Nucleus accumbens (tissue), 56 donors: ENCODE measurements at regions not wholly inside any gene's neighbourhood (a gene's known extent, or its start where the extent isn't known, plus 50 kb on each side); places are given as distances from the start of the nearest gene placed in this dataset.

Experiments used
- DNase-seq, 56 donors: peaks; one replicate each; lab custom pipeline; 2025; lab: John Stamatoyannopoulos, UW

GRCh38 chr7:15743926-15744480 lies 57.5 kb upstream of the MEOX2 start:
- no peak for DNase-seq

DNA sequence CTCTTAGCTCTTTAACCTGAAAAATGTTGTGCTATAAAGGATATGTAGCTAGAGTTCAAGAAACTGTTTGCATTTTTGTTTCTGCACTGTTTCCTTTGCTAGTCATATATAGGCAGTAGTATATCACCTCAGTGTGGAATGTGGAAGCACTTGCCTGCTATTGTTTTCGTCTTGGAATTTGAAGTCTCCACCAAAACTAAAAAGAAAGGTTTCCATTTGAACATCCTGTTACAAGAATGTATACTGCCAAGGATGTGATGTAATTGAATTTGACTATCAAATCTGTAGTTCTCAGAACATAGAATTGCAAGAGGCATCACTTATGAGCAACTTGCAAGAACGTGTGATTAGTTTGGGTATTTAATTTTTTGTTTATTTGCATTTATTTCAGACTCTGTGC lies 51.1 kb upstream of the MEOX2 start:
- DNase-seq = no peak
